Gastrocnemius medialis (tissue), 4 donors: ENCODE measurements at regions not wholly inside any gene's neighbourhood (a gene's known extent, or its start where the extent isn't known, plus 50 kb on each side); places are given as distances from the start of the nearest gene placed in this dataset.

Experiments used
- ATAC-seq, 2 donors: fragments of 150-250 bp; one replicate each; pipeline ENCODE4 v1.9.1; 2016
- DNase-seq, 2 donors: peaks; one replicate each; pipeline ENCODE4 v3.0.0-alpha.2; 2019
- H3K27ac ChIP-seq, 4 donors: fragments of 200-600 bp; sonication (generic); 1 replicate in 1 of 4; 2 replicates in 3 of 4; pipeline ENCODE4 v1.5.1; 2016 to 2018; ENCODE audit warnings: mild to moderate bottlenecking in 2 of 4, moderate library complexity in 1 of 4
- H3K27me3 ChIP-seq, 3 donors: fragments of 200-600 bp; sonication (generic) in 2 of 3; 1 replicate in 1 of 3; 2 replicates in 2 of 3; pipeline versions ENCODE4 v1.5.1 to v1.6.0; 2016 to 2019; ENCODE audit warnings: mild to moderate bottlenecking in 1 of 3, moderate library complexity in 1 of 3
- H3K36me3 ChIP-seq, 2 donors: fragments of 200-600 bp; sonication (generic) in 1 of 2; one replicate each; pipeline ENCODE4 v1.5.1; 2017 to 2018
- H3K4me1 ChIP-seq, 2 donors: fragments of 200-600 bp; sonication (generic) in 1 of 2; one replicate each; pipeline ENCODE4 v1.5.1; 2016 to 2017; ENCODE audit warnings: mild to moderate bottlenecking in 2 of 2
- H3K4me3 ChIP-seq, 4 donors: fragments of 200-600 bp; sonication (generic) in 3 of 4; 1 replicate in 1 of 4; 2 replicates in 3 of 4; pipeline ENCODE4 v1.5.1; 2016 to 2019; ENCODE audit warnings: mild to moderate bottlenecking in 2 of 4
- H3K9me3 ChIP-seq, 3 donors: fragments of 200-600 bp; sonication (generic) in 2 of 3; 1 replicate in 1 of 3; 2 replicates in 2 of 3; pipeline ENCODE4 v1.5.1; 2016 to 2019
- POLR2A ChIP-seq, 2 donors: fragments of 450-650 bp; IDR thresholded peaks; one replicate each; pipeline ENCODE4 v1.6.1; 2017; ENCODE audit warnings: antibody characterized with exemption in 2 of 2, mild to moderate bottlenecking in 2 of 2, moderate library complexity in 2 of 2
- in situ Hi-C, 4 donors: fragments of 200-750 bp; cut with MboI; loops; one replicate each; pipeline versions ENCODE4 v1.15.0 to v1.8.0; 2017; ENCODE audit warnings: low sequenced_read_pairs in 4 of 4
- intact Hi-C: fragments of 100-400 bp; cut with DNase I; formaldehyde crosslinking; loops from one replicate; pipeline ENCODE4 v1.15.1; 2023; ENCODE audit warnings: low total_unique reads
- TF ChIP-seq, protein P1 (sequence below), 5 experiments: fragments of 450-650 bp in 3 of 5; fragments of 200-600 bp in 2 of 5; sonication (generic) in 2 of 5; IDR thresholded peaks in 4 of 5; conservative IDR thresholded peaks in 1 of 5; 1 replicate in 4 of 5; 2 replicates in 1 of 5; pipeline ENCODE4 v1.5.1; 2016 to 2019; ENCODE audit warnings: antibody characterized with exemption in 5 of 5, mild to moderate bottlenecking in 3 of 5, moderate library complexity in 3 of 5

DNA sequence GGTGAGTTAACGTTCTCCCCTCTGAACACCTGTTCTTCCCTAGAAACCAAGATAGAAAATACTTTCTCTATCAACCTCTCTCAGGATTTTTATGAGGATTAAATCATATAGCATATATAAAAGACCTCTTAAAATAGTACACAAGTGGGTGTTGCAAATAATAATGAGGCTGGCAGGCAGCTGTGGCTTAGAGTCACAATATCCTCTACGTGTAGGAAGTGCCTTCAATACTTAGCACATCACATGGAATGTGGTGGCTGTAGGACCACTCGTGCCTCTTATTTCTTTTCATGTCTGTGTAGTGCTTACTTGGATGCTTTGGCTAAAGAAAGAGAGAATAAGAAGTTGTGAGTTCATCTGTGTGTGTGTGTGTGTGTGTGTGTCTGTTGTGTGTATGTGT, 96.3 kb downstream of the PRLHR start:
- DNase-seq: no peak
- H3K4me3 ChIP-seq: no peak overlapping the region
- intact Hi-C loops (no loop called here), in situ Hi-C loops (no loop called here)
- H3K4me1 ChIP-seq: no peaks in the 10 kb centered on the region
- H3K36me3 ChIP-seq: no peaks in the 10 kb centered on the region
- H3K27ac ChIP-seq: no peak overlapping the region
- no peaks in the 10 kb centered on the region for H3K9me3 ChIP-seq
- no peak for TF ChIP-seq POLR2A (IDR thresholded peaks at IDR 0.05)
- TF ChIP-seq, protein P1, sequence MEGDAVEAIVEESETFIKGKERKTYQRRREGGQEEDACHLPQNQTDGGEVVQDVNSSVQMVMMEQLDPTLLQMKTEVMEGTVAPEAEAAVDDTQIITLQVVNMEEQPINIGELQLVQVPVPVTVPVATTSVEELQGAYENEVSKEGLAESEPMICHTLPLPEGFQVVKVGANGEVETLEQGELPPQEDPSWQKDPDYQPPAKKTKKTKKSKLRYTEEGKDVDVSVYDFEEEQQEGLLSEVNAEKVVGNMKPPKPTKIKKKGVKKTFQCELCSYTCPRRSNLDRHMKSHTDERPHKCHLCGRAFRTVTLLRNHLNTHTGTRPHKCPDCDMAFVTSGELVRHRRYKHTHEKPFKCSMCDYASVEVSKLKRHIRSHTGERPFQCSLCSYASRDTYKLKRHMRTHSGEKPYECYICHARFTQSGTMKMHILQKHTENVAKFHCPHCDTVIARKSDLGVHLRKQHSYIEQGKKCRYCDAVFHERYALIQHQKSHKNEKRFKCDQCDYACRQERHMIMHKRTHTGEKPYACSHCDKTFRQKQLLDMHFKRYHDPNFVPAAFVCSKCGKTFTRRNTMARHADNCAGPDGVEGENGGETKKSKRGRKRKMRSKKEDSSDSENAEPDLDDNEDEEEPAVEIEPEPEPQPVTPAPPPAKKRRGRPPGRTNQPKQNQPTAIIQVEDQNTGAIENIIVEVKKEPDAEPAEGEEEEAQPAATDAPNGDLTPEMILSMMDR (IDR thresholded peaks at IDR 0.05 in 4 of 5, conservative IDR thresholded peaks at IDR 0.05 in 1 of 5): no peak
- H3K27me3 ChIP-seq: no peaks in the 10 kb centered on the region
- no peak for ATAC-seq

DNA sequence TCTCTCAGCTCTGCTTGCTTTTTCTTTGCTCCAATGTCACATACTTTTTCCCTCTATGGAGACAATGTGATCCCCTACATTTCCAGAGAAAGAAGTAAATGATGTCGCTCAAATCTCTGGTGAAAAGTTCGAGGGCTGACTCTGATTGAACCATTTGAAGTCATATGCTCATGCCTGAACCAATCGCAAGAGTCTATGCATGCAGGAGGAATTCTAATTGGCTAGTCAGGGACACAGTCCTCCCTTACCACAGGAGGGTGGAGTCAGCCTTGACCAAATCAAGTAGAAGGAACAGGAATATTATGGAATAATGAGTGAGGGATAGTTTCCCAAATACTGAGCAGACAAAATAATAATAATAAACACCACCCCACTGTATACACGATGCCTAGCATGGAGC, 96.8 kb downstream of the PRLHR start:
- ATAC-seq (no peak), DNase-seq (no peak)
- Histone ChIP-seq H3K27me3 (no peaks in the 10 kb centered on the region), H3K4me1 (no peaks in the 10 kb centered on the region), H3K27ac (no peak overlapping the region), H3K36me3 (no peaks in the 10 kb centered on the region), H3K9me3 (no peaks in the 10 kb centered on the region), H3K4me3 (no peak overlapping the region)
- intact Hi-C loops: no loop called here
- in situ Hi-C loops: no loop called here
- no peak for TF ChIP-seq POLR2A (IDR thresholded peaks at IDR 0.05)
- TF ChIP-seq, protein P1 (IDR thresholded peaks at IDR 0.05 in 4 of 5, conservative IDR thresholded peaks at IDR 0.05 in 1 of 5): no peak

DNA sequence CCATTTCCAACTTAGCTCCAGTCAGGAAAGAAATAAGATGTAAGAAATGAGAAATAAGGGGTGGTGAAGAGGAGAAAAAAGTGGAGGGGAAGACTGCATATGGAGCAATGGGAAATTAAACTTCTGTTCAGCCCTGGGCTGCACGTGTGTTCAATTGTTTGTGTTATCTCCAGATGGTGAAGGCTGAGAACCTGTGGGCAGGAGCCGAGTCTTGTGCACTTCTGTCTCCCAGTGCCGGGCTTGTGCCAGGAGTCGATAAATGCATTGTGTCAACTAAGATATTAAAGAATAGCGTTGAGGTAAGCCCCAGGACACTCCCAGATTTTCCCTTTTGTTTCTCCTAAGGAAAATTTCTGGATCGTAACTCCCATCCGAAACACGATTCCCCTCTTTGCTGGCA, 98.2 kb downstream of the PRLHR start:
- intact Hi-C loops: no loop called here
- H3K9me3 ChIP-seq: no peaks in the 10 kb centered on the region
- DNase-seq (no peak), ATAC-seq (no peak)
- in situ Hi-C loops: no loop called here
- H3K27ac ChIP-seq: no peak overlapping the region
- no peaks in the 10 kb centered on the region for H3K36me3 ChIP-seq
- no peak overlapping the region for H3K4me3 ChIP-seq
- no peaks in the 10 kb centered on the region for H3K27me3 ChIP-seq
- H3K4me1 ChIP-seq: no peaks in the 10 kb centered on the region
- TF ChIP-seq, protein P1 (IDR thresholded peaks at IDR 0.05 in 4 of 5, conservative IDR thresholded peaks at IDR 0.05 in 1 of 5): no peak
- no peak for TF ChIP-seq POLR2A (IDR thresholded peaks at IDR 0.05)

DNA sequence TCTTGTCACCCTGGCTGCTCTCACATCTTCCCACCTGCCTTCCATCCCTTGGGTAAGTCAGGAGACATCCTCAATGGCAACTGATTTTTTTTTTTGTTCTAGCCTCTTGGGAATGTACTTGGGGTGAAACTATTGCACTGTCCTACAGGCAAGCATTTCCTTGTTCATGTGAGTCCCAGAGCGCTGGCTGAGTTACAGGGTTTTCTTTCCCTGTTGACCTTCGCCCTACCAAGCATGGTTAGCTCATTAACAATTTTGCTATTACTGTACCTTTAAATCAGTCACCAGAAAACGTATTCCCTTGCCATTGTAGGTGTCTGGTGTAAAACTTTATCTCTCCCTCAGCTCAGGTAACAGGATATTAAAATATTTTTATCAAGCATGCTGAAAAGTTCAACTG, 98.9 kb downstream of the PRLHR start:
- Histone ChIP-seq H3K4me3 (no peak overlapping the region), H3K27me3 (no peaks in the 10 kb centered on the region), H3K4me1 (no peaks in the 10 kb centered on the region), H3K9me3 (no peaks in the 10 kb centered on the region), H3K27ac (no peak overlapping the region), H3K36me3 (no peaks in the 10 kb centered on the region)
- intact Hi-C loops: no loop called here
- in situ Hi-C loops: no loop called here
- no peak for ATAC-seq
- TF ChIP-seq, protein P1 (IDR thresholded peaks at IDR 0.05 in 4 of 5, conservative IDR thresholded peaks at IDR 0.05 in 1 of 5): no peak
- no peak for DNase-seq

DNA sequence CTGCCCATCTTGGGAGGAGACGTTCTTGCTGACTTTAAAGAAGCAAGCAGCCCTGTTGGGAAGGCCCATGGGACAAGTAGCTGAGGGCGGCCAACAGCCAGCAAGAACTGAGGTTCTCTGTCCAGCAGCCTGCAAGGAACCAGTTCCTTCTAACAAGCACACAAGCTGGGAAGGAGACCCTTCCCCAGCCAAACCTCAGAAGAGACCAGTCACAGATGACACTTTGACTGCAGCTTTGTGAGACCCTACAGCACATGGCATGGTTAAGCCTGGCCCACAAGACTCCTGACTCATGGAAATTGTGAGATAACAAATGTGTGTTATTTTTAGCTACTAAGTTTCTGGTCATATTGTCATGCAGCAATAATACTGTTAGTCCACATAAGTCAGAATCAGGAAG, 99.9 kb downstream of the PRLHR start:
- ATAC-seq: no peak
- no peaks in the 10 kb centered on the region for H3K36me3 ChIP-seq
- no peaks in the 10 kb centered on the region for H3K4me1 ChIP-seq
- H3K27me3 ChIP-seq: no peaks in the 10 kb centered on the region
- intact Hi-C loops: no loop called here
- H3K9me3 ChIP-seq: no peaks in the 10 kb centered on the region
- in situ Hi-C loops: no loop called here
- no peak for DNase-seq
- no peak overlapping the region for H3K27ac ChIP-seq
- no peak overlapping the region for H3K4me3 ChIP-seq
- TF ChIP-seq, protein P1 (IDR thresholded peaks at IDR 0.05 in 4 of 5, conservative IDR thresholded peaks at IDR 0.05 in 1 of 5): no peak
- TF ChIP-seq POLR2A (IDR thresholded peaks at IDR 0.05): no peak
